NCI-H748 (cell line): ENCODE measurements at regions not wholly inside any gene's neighbourhood (a gene's known extent, or its start where the extent isn't known, plus 50 kb on each side); places are given as distances from the start of the nearest gene placed in this dataset.

ENCODE experiments used
- DNase-seq: peaks from one replicate; lab custom pipeline; 2025; ENCODE audit not compliant: unreplicated experiment; lab: John Stamatoyannopoulos, UW

DNA sequence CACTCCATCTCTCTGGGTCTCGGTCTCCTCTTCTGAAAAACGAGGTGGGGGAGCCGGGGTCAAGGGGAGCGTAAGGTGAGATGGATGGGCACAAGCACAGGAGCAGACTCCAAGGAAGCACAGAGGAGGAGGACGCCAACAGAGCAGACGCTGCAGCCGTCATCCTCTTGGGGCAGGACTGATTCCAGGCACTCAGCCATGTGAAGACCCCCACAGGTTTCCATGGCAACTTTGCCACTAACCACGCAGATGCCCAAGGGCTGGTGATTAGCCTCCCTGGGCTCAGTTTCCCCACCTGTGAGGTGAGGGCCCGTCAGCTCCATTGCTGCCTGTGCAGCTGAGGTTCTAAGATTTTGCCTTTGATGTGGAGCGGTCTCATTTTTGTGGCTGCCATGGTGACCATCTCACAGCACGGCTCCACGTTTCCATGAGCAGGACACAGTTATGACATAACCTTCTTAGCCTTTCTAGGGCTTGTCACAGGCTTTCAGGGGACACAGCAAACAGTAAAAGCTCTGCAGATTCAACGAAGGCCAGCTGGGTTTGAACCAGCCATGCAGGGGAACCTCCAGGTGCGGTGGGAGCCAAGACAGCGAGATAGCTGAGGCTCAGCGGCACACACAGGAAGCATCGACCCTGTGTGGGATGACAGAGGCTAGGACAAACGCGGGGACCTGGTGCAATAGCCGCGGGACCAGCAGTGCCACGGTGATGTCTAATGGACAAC, 170.3 kb downstream of the NUP210 start:
- DNase-seq: no peak

GRCh38 chr3:13248640-13249039, 171.5 kb downstream of the NUP210 start:
- no peak for DNase-seq

DNA sequence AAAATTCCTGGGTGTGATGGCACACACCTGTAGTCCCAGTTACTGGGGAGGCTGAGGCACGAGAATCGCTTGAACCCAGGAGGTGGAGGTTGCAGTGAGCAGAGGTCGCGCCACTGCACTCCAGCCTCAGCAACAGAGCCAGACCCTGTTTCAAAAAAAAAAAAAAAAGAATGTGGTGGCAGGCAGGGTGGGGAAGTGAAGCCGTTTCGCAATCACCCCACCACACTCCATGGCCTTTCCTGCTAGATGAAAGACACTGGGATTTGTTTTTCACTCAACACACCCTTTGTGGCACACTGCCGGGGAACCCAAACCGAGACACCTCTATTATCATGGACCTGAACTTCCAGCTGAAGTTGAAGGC, 172.4 kb upstream of the IQSEC1 start:
- DNase-seq: no peak

DNA sequence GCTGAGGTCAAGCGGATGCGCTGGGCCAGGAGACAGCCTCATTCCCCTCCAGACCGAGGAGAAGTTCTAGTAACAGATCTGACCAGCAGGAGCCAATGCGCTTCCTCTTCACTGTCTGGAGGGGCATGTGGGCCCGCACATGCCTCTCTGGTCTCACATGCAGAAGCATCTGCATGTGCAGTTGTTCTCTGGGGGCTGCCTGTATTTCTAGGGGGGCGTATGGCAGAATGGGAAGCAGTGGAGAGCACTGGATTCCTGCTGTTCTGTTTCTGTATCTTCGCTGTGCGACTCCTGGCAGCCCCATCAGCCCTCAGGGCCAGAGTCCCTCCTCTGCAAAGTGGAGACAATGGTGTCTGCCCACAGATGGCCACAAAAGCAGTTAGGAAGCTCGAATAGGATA, 170.4 kb upstream of the IQSEC1 start:
- no peak for DNase-seq

DNA sequence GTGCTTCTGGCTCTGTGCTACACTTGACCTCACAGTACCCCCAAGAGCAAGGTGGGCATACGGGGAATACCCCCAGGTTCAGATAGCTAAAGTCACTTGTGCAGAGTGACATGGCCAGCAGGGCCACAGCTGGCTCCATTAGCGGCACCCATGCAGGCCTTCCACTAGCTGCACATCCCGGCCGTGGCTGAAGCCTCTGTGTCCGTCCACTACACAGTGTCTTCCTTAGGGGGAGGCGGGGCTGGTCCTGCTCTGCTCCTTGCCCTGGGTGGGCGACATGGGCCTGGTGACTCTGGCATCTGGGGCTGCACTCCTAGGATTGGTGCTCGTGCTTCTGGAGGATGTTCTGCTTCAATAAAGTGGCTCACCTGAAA, 169.1 kb upstream of the IQSEC1 start:
- no peak for DNase-seq

DNA sequence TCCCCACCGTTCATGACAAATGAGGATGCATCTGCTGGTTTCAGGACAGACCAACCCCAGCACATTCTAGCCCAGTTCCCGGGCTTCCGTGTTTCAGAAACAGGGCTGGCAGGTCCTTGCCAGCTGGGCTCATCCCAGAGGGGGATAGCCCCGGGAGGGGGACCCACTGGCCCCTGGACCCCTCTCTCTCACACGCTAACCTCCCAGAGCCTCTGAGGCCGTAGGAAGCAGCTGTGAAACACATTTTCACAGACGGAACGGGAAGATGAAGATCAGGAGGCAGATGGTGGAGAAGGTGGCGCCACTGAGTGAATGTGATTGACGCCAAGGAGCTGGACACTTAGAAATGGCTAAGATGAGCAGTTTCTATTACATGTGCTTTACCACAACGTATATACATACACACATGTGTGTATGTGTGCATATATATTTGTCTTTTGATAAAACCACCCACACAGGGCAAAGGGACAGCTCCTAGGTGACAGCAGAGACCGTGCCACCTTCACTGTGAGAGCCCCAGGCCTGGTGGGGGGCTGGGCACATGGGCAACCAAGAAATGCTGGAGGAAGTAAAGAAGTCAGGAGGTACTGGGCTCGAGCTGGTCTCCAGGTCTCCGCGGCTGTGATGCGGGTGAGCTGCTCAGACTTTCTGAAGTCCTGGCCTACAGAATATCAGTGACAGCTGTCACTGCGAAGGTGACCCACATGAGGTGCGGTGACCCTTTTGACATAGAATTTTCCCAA, 168.6 kb upstream of the IQSEC1 start:
- no peak for DNase-seq

DNA sequence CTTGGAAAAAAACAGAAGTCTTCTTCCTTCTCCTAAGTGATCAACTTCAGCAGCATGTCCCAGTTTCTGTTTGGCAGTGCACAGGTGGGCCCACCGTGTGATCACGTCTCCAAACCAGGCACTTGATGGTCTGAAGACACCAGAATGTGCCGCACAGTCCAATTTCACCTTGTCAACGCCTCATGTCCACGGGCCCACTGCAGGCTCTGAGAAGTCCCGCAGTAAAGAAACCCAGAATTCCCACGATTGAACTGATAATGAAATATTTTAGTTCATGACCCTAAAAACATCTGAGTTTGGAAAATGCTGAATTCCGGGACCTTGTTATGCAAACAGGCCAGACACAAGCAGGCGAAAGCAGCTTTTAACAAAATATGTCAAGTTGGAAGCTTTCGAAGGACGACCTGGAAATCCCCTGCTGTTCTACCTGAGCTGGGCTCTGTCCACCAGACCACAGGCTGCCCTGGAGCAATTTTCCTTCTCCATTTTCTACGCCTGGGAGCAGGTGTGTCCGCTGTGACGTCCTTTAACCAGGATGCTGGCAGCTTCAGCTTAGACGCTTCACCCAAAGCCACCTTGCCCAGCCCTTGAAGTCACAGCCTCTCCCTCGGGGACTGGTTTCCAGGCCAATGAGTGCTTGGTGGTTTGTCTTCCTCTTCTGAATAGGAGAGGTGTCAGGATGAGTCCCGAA, 167.8 kb upstream of the IQSEC1 start:
- DNase-seq: no peak

DNA sequence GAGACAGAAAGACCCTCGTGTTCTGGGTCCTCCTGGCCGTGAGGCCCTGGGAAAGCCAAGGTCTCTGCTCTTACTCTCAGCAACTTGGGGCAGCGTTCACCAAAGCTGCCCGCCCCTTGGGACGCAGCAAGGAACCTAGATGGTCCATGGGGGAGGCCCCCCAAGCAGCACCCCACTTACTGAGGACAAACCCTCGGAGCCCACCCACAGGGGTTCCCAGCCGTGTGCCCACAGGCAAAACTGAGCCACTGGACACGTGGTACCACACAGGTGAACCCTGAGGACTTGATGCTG, 166.2 kb upstream of the IQSEC1 start:
- no peak for DNase-seq

- DNase-seq: no peak
Measured at GRCh38 chr3:13238687-13239466, 165.6 kb upstream of the IQSEC1 start.

GRCh38 chr3:13237776-13238490, 164.7 kb upstream of the IQSEC1 start:
- no peak for DNase-seq

DNA sequence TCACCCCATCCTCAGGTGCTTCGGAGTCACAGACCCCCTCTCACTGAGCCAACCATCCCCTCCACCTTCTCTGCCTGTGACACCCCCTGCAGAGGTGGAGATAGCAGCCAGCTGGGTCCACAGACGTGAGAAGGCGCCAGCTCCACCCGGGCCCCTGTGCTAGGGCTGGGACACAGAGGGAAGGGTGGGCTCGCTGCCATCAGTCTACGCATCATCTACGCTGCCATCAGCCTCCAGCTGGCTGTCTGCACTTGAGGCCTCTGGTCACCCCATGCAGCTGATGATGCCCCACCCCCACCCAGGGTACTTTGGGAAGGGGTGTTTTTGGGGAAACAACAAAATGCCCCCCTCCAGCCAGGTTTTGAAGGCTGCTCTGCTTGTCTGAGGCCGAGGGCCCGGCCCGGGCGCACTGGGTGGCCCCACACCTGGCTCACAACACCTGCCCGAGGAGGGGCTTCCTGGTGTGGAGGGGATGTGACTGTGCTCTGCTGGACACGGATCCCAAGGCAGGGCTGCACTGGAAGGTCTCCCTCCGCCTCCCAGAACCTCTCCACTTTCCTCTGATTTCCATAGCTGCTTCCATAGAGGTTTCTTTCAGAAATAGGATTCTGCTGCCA, 163.4 kb upstream of the IQSEC1 start:
- no peak for DNase-seq

GRCh38 chr3:13235897-13236296, 162.7 kb upstream of the IQSEC1 start:
- DNase-seq: peak; percentile 73

DNA sequence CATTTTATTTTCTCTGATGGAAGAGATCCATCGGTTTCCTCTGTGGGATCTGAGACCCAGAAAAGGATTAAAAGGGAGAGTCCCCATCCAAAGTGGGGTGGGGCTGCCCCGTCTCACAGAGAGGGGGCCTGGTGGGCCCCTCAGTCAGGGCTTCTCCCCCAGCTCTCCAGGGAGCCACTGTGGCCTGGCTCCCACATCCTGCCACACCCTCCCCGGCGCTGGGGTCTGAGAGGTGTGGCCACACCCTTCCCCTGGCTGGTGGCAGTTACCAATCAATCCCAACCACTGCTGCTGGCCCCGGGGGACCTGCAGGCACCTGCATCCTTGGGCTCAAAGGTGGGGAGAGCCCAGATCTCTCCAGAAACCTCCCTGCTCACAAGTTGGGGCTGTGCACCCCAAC, 161.8 kb upstream of the IQSEC1 start:
- DNase-seq: peak; percentile 53

GRCh38 chr3:13234666-13235065, 161.4 kb upstream of the IQSEC1 start:
- DNase-seq: no peak

DNA sequence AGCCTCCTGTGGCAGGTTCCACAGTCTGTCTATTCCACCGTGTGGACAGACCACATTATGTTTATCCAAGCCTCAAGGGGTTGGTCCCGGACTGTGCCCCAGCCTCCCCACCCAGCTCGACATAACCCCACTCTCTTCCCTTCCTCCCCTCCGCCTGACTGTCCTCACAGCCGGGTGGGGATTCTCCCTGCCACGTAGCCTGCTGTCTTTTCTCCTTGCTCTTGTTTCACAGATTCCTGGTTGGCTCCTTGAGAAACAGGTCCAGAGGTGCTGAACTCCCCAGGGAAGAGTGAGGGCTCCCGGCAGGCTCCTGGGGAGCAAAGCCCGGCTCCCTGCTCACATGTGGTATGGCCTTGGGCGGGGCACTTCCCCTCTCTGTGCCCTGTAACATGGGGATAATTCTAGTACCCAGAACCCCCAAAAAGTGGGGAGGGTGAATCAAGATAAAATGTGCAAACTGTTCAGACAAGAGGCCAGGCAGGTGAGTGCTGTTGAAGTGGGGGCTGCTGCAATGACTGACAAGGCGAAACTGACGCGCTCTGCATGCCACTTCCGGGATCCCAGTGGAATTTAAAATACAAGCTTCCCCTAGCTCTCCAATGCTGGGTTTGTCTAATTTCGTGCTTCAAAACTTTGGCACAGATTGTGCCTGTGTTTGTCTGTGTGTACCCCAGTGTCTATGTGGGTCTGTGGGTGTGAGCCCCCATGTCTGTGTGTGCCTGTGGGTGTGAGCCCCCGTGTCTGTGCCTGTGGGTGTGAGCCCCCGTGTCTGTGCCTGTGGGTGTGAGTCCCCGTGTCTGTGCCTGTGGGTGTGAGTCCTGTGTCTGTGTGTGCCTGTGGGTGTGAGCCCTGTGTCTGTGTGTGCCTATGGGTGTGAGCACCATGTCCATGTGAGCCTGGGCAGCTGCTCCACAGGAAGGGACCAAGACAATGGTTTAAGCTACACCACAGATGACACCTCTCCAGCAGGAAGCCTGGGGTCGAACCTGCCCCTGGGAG, 160.6 kb upstream of the IQSEC1 start:
- DNase-seq: no peak

- no peak for DNase-seq
Measured at GRCh38 chr3:13231781-13232666, 158.8 kb upstream of the IQSEC1 start.

DNA sequence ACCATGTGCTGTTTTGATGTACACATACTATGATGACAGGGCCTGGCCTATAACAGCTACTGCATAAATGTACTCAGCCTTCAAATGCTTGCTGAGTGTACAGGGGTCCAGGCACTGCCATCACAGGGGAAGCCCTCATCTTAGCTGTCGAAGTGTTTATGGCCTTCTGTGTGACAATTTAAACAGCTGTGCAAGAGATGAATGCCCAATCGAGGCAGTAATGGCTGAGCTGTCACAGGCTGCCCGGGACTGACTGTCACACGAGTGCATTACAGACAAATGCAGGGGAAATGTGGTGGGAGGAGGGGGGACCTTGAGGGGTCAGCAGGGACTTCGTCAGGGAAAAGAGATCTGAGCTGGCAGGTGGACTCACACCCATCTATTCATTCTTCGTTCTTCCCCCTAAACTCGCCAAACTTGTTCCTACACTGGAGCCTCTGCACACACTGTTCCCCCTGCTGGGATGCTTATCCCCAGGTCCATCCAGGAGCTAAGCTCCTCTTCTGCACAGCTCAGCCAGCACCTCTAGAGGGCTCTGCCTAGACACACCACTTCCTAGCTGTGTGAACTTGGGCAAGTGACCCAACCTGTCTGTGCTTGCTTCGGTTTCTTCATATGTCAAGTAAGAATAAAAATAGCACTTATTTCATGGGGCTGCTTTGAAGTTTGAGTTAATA, 156.2 kb upstream of the IQSEC1 start:
- peak; percentile 82 for DNase-seq

- no peak for DNase-seq
Measured at GRCh38 chr3:13228584-13228983, 155.4 kb upstream of the IQSEC1 start.
